Lung (tissue), 11 donors: ENCODE measurements at regions not wholly inside any gene's neighbourhood (a gene's known extent, or its start where the extent isn't known, plus 50 kb on each side); places are given as distances from the start of the nearest gene placed in this dataset.

ENCODE experiments used
- ATAC-seq: fragments of 200-7000 bp; cut with Tn5 transposase; one replicate; pipeline ENCODE4 v1.9.1; 2020; ENCODE audit warnings: moderate number of reproducible peaks; ENCODE audit not compliant: insufficient read depth, low FRiP score
- DNase-seq, 3 donors: peaks; one replicate each; pipeline ENCODE4 v3.0.0-alpha.2; 2013 to 2017
- H3K27ac ChIP-seq, 2 donors: one replicate each; pipeline ENCODE4 v1.5.1; 2013; ENCODE audit warnings: mild to moderate bottlenecking in 2 of 2, moderate library complexity in 2 of 2, control low read depth in 1 of 2, inconsistent platforms in 1 of 2, low read depth in 1 of 2, low read length in 1 of 2
- H3K27me3 ChIP-seq, 3 donors: one replicate each; pipeline ENCODE4 v1.5.1; 2013; ENCODE audit warnings: low read length in 2 of 3; ENCODE audit not compliant: control insufficient read depth in 3 of 3, insufficient read depth in 3 of 3
- H3K36me3 ChIP-seq, 4 donors: one replicate each; pipeline ENCODE4 v1.5.1; 2013; ENCODE audit warnings: low read length in 4 of 4, mild to moderate bottlenecking in 1 of 4, moderate library complexity in 1 of 4; ENCODE audit not compliant: control insufficient read depth in 4 of 4, insufficient read depth in 4 of 4
- H3K4me1 ChIP-seq, 5 donors: one replicate each; pipeline ENCODE4 v1.5.1; 2013; ENCODE audit warnings: low read length in 5 of 5, mild to moderate bottlenecking in 2 of 5, moderate library complexity in 1 of 5; ENCODE audit not compliant: control insufficient read depth in 5 of 5, insufficient read depth in 5 of 5
- H3K4me3 ChIP-seq: one replicate; pipeline ENCODE4 v1.5.1; 2013; ENCODE audit warnings: mild to moderate bottlenecking, control low read depth, moderate library complexity
- H3K9ac ChIP-seq, 2 donors: one replicate each; pipeline ENCODE4 v1.5.1; 2013; ENCODE audit warnings: low read length in 2 of 2, control low read depth in 1 of 2; ENCODE audit not compliant: insufficient read depth in 1 of 2
- H3K9me3 ChIP-seq, 4 donors: one replicate each; pipeline ENCODE4 v1.5.1; 2013; ENCODE audit warnings: low read length in 3 of 4, mild to moderate bottlenecking in 1 of 4, moderate library complexity in 1 of 4; ENCODE audit not compliant: control insufficient read depth in 4 of 4, insufficient read depth in 3 of 4
- CTCF ChIP-seq: IDR thresholded peaks from 2 replicates; pipeline ENCODE4 v1.5.1; 2012; ENCODE audit warnings: mild to moderate bottlenecking; ENCODE audit errors: control extremely low read depth, extremely low read depth
- WGBS, 2 donors: extraction: QIAGEN DNeasy Blood & Tissue Kit; methylation state at CpG; one replicate each; pipeline ENCODE4 v1.1.7; 2013; 5-methylcytosine and 5-hydroxymethylcytosine counted together
- donor health status: control.
- donor health status: control.
- donor health status: Bipolar disorder and iron deficiency.
- donor health status: healthy.
- donor health status: DM: yes; HTN: yes; CAD: no.

GRCh38 chr3:160081958-160082533, 93.4 kb downstream of the IL12A start:
- Histone ChIP-seq H3K27ac (no peak overlapping the region), H3K27me3 (no peaks in the 10 kb centered on the region), H3K4me1 (no peaks in the 10 kb centered on the region), H3K9ac (no peak overlapping the region), H3K9me3 (no peaks in the 10 kb centered on the region), H3K36me3 (no peaks in the 10 kb centered on the region), H3K4me3 (no peak overlapping the region)
- TF ChIP-seq CTCF = no peak
- WGBS, 2 donors = 91 to 96% methylated on average over 2 of the region's 2 CpGs
- no peak for ATAC-seq
- DNase-seq = no peak

- 90 to 93% methylated on average over 1 of the region's 1 CpG for WGBS, 2 donors
- Histone ChIP-seq H3K4me3 (no peak overlapping the region), H3K36me3 (no peaks in the 10 kb centered on the region), H3K9ac (no peak overlapping the region), H3K27ac (no peak overlapping the region), H3K27me3 (no peaks in the 10 kb centered on the region), H3K9me3 (no peaks in the 10 kb centered on the region), H3K4me1 (no peaks in the 10 kb centered on the region)
- TF ChIP-seq CTCF = no peak
- ATAC-seq (no peak), DNase-seq (no peak)
Measured at GRCh38 chr3:160084998-160085397, 96.4 kb downstream of the IL12A start.

- H3K27me3 ChIP-seq = no peaks in the 10 kb centered on the region
- H3K4me1 ChIP-seq = no peaks in the 10 kb centered on the region
- H3K36me3 ChIP-seq = no peaks in the 10 kb centered on the region
- no peak for DNase-seq
- WGBS, 2 donors = 77 to 97% methylated on average over 3 of the region's 3 CpGs
- H3K4me3 ChIP-seq = no peak overlapping the region
- TF ChIP-seq CTCF = no peak
- no peak overlapping the region for H3K9ac ChIP-seq
- ATAC-seq = no peak
- H3K27ac ChIP-seq = no peak overlapping the region
- no peaks in the 10 kb centered on the region for H3K9me3 ChIP-seq
Measured at GRCh38 chr3:160088492-160089137, 100.0 kb downstream of the IL12A start.

- H3K4me3 ChIP-seq = no peak overlapping the region
- WGBS, 2 donors = 91 to 96% methylated on average over 4 of the region's 4 CpGs
- H3K36me3 ChIP-seq = no peaks in the 10 kb centered on the region
- H3K27ac ChIP-seq = no peak overlapping the region
- H3K9me3 ChIP-seq = no peaks in the 10 kb centered on the region
- H3K9ac ChIP-seq = no peak overlapping the region
- no peaks in the 10 kb centered on the region for H3K27me3 ChIP-seq
- DNase-seq (no peak), ATAC-seq (no peak)
- no peaks in the 10 kb centered on the region for H3K4me1 ChIP-seq
- TF ChIP-seq CTCF = no peak
Measured at GRCh38 chr3:160090653-160091052, 102.0 kb downstream of the IL12A start.
